Uterus (tissue), 3 donors: ENCODE measurements at regions not wholly inside any gene's neighbourhood (a gene's known extent, or its start where the extent isn't known, plus 50 kb on each side); places are given as distances from the start of the nearest gene placed in this dataset.

Experiments used
- DNase-seq, 2 donors: peaks; one replicate each; pipeline ENCODE4 v3.0.0-alpha.2; 2019 to 2020
- H3K27ac ChIP-seq, 2 donors: fragments of 200-600 bp; sonication (generic); 1 replicate in 1 of 2; 2 replicates in 1 of 2; pipeline ENCODE4 v1.5.1; 2016 to 2018
- H3K27me3 ChIP-seq, 2 donors: fragments of 200-600 bp; sonication (generic); one replicate each; pipeline ENCODE4 v1.5.1; 2018 to 2019; ENCODE audit warnings: control low read depth in 1 of 2
- H3K36me3 ChIP-seq, 2 donors: fragments of 200-600 bp; sonication (generic); one replicate each; pipeline ENCODE4 v1.5.1; 2019; ENCODE audit warnings: control low read depth in 1 of 2
- H3K4me1 ChIP-seq, 2 donors: fragments of 200-600 bp; sonication (generic); one replicate each; pipeline ENCODE4 v1.5.1; 2018 to 2019; ENCODE audit warnings: control low read depth in 1 of 2
- H3K4me3 ChIP-seq, 2 donors: fragments of 200-600 bp; sonication (generic); 1 replicate in 1 of 2; 2 replicates in 1 of 2; pipeline ENCODE4 v1.5.1; 2018 to 2019; ENCODE audit warnings: mild to moderate bottlenecking in 1 of 2
- H3K9me3 ChIP-seq, 2 donors: fragments of 200-600 bp; sonication (generic); one replicate each; pipeline ENCODE4 v1.5.1; 2019; ENCODE audit warnings: control low read depth in 1 of 2
- CTCF ChIP-seq, 4 experiments: fragments of 200-600 bp in 2 of 4; fragments of 450-650 bp in 2 of 4; sonication (generic) in 2 of 4; IDR thresholded peaks; one replicate each; pipeline ENCODE4 v1.5.1; 2016 to 2019; ENCODE audit warnings: antibody characterized with exemption in 4 of 4, mild to moderate bottlenecking in 2 of 4, moderate library complexity in 1 of 4
- POLR2A ChIP-seq, 2 donors: fragments of 450-650 bp; IDR thresholded peaks; one replicate each; pipeline ENCODE4 v1.6.1; 2016; ENCODE audit warnings: antibody characterized with exemption in 2 of 2, mild to moderate bottlenecking in 1 of 2, moderate library complexity in 1 of 2
- intact Hi-C: fragments of 100-400 bp; cut with DNase I; formaldehyde crosslinking; loops from one replicate; pipeline ENCODE4 v1.15.1; 2023; ENCODE audit warnings: low total_unique reads
- donor health status: DM: yes; HTN: yes; CAD: no.

- H3K27ac ChIP-seq = no peak overlapping the region
- no peaks in the 10 kb centered on the region for H3K4me1 ChIP-seq
- DNase-seq = no peak
- TF ChIP-seq CTCF (IDR thresholded peaks at IDR 0.05) (no peak), POLR2A (IDR thresholded peaks at IDR 0.05) (no peak)
- intact Hi-C loops = no loop called here
- no peak overlapping the region for H3K4me3 ChIP-seq
- H3K9me3 ChIP-seq = no peaks in the 10 kb centered on the region
- no peaks in the 10 kb centered on the region for H3K27me3 ChIP-seq
- H3K36me3 ChIP-seq = no peaks in the 10 kb centered on the region
Measured at GRCh38 chr3:118168175-118168574, 866.5 kb downstream of the IGSF11 start.

GRCh38 chr3:118171236-118171852, 863.3 kb downstream of the IGSF11 start:
- no peaks in the 10 kb centered on the region for H3K36me3 ChIP-seq
- H3K4me1 ChIP-seq = no peaks in the 10 kb centered on the region
- H3K27ac ChIP-seq = no peak overlapping the region
- H3K4me3 ChIP-seq = no peak overlapping the region
- TF ChIP-seq POLR2A (IDR thresholded peaks at IDR 0.05) = no peak
- TF ChIP-seq CTCF (IDR thresholded peaks at IDR 0.05) = no peak
- DNase-seq = no peak
- intact Hi-C loops = no loop called here
- H3K27me3 ChIP-seq = no peaks in the 10 kb centered on the region
- H3K9me3 ChIP-seq = no peaks in the 10 kb centered on the region

GRCh38 chr3:118180853-118181252, 853.8 kb downstream of the IGSF11 start:
- intact Hi-C loops = no loop called here
- DNase-seq = no peak
- TF ChIP-seq POLR2A (IDR thresholded peaks at IDR 0.05) (no peak), CTCF (IDR thresholded peaks at IDR 0.05) (no peak)
- no peak overlapping the region for H3K27ac ChIP-seq
- no peaks in the 10 kb centered on the region for H3K4me1 ChIP-seq
- H3K4me3 ChIP-seq = no peak overlapping the region
- no peaks in the 10 kb centered on the region for H3K27me3 ChIP-seq
- no peaks in the 10 kb centered on the region for H3K36me3 ChIP-seq
- H3K9me3 ChIP-seq = no peaks in the 10 kb centered on the region

GRCh38 chr3:118181274-118181673, 853.4 kb downstream of the IGSF11 start:
- Histone ChIP-seq H3K36me3 (no peaks in the 10 kb centered on the region), H3K9me3 (no peaks in the 10 kb centered on the region), H3K4me1 (no peaks in the 10 kb centered on the region), H3K4me3 (no peak overlapping the region), H3K27ac (no peak overlapping the region), H3K27me3 (no peaks in the 10 kb centered on the region)
- no peak for TF ChIP-seq POLR2A (IDR thresholded peaks at IDR 0.05)
- no peak for TF ChIP-seq CTCF (IDR thresholded peaks at IDR 0.05)
- intact Hi-C loops = no loop called here
- no peak for DNase-seq

- Histone ChIP-seq H3K4me1 (no peaks in the 10 kb centered on the region), H3K4me3 (no peak overlapping the region), H3K27ac (no peak overlapping the region), H3K36me3 (no peaks in the 10 kb centered on the region), H3K27me3 (no peaks in the 10 kb centered on the region), H3K9me3 (no peaks in the 10 kb centered on the region)
- no peak for DNase-seq
- TF ChIP-seq POLR2A (IDR thresholded peaks at IDR 0.05) = no peak
- no peak for TF ChIP-seq CTCF (IDR thresholded peaks at IDR 0.05)
- intact Hi-C loops = no loop called here
Measured at GRCh38 chr3:118186051-118186450, 848.6 kb downstream of the IGSF11 start.
